Stimulated activated naive CD8-positive, alpha-beta T cell treated with anti-CD3 and anti-CD28 coated beads, Interleukin-15, Interleukin-2, amounts not matched to agents 100 U/mL and 50 U/mL, for 24 hours (primary cell): ENCODE measurements at regions not wholly inside any gene's neighbourhood (a gene's known extent, or its start where the extent isn't known, plus 50 kb on each side); places are given as distances from the start of the nearest gene placed in this dataset.

ENCODE experiments used
- ATAC-seq: fragments of 150-1000 bp; cut with Tn5 transposase; one replicate; pipeline ENCODE4 v1.10.0; 2021
- DNase-seq: peaks from one replicate; pipeline ENCODE4 v3.0.0; 2021

GRCh38 chr15:31824024-31824423, 206.3 kb upstream of the CHRNA7 start:
- DNase-seq: no peak
- ATAC-seq: no peak

- ATAC-seq (no peak), DNase-seq (no peak)
Measured at GRCh38 chr15:31828594-31828993, 201.7 kb upstream of the CHRNA7 start.

GRCh38 chr15:31830591-31830990, 199.7 kb upstream of the CHRNA7 start:
- DNase-seq: no peak
- no peak for ATAC-seq

GRCh38 chr15:31831596-31831995, 198.7 kb upstream of the CHRNA7 start:
- ATAC-seq: no peak
- DNase-seq: no peak

GRCh38 chr15:31834654-31835053, 195.7 kb upstream of the CHRNA7 start:
- ATAC-seq: no peak
- DNase-seq: no peak

- ATAC-seq (no peak), DNase-seq (no peak)
Measured at GRCh38 chr15:31839388-31839787, 190.9 kb upstream of the CHRNA7 start.

- DNase-seq: no peak
- no peak for ATAC-seq
Measured at GRCh38 chr15:31840849-31841476, 189.4 kb upstream of the CHRNA7 start.

- DNase-seq (no peak), ATAC-seq (no peak)
Measured at GRCh38 chr15:31842532-31843195, 187.7 kb upstream of the CHRNA7 start.

- DNase-seq (no peak), ATAC-seq (no peak)
Measured at GRCh38 chr15:31843426-31844055, 186.8 kb upstream of the CHRNA7 start.

GRCh38 chr15:31845791-31846190, 184.5 kb upstream of the CHRNA7 start:
- ATAC-seq: no peak
- no peak for DNase-seq

GRCh38 chr15:31847961-31848360, 182.4 kb upstream of the CHRNA7 start:
- DNase-seq: no peak
- no peak for ATAC-seq

GRCh38 chr15:31848621-31849020, 181.7 kb upstream of the CHRNA7 start:
- ATAC-seq (no peak), DNase-seq (no peak)

GRCh38 chr15:31852933-31853799, 177.1 kb upstream of the CHRNA7 start:
- ATAC-seq (no peak), DNase-seq (no peak)

GRCh38 chr15:31856581-31856980, 173.7 kb upstream of the CHRNA7 start:
- ATAC-seq (no peak), DNase-seq (no peak)

- no peak for DNase-seq
- ATAC-seq: no peak
Measured at GRCh38 chr15:31857194-31857593, 173.1 kb upstream of the CHRNA7 start.

GRCh38 chr15:31858026-31858425, 172.3 kb upstream of the CHRNA7 start:
- ATAC-seq (no peak), DNase-seq (no peak)

- DNase-seq: no peak
- ATAC-seq: no peak
Measured at GRCh38 chr15:31866248-31866647, 164.1 kb upstream of the CHRNA7 start.

- no peak for ATAC-seq
Measured at GRCh38 chr15:31867536-31868442, 162.5 kb upstream of the CHRNA7 start.

GRCh38 chr15:31869686-31870307, 160.5 kb upstream of the CHRNA7 start:
- DNase-seq (no peak), ATAC-seq (no peak)

More at GRCh38 chr15:31867536-31868442, 162.5 kb upstream of the CHRNA7 start:
- peak; percentile 70 for DNase-seq

GRCh38 chr15:31870328-31871165, 159.8 kb upstream of the CHRNA7 start, which contains the start of gene OTUD7A:
TSS of gene OTUD7A (minus strand) at chr15:31870673.
- DNase-seq (peak; percentile 88), ATAC-seq (peak; percentile 91)
